HEK293T (cell line): ENCODE measurements at regions not wholly inside any gene's neighbourhood (a gene's known extent, or its start where the extent isn't known, plus 50 kb on each side); places are given as distances from the start of the nearest gene placed in this dataset.

Experiments
- ARNT ChIP-seq: fragments of 450-650 bp; IDR thresholded peaks from 2 replicates; pipeline ENCODE4 v1.6.1; 2017; ENCODE audit warnings: mild to moderate bottlenecking
- CTBP1 ChIP-seq: fragments of 450-650 bp; IDR thresholded peaks from 2 replicates; pipeline ENCODE4 v1.6.1; 2016; ENCODE audit warnings: borderline replicate concordance
- ELF4 ChIP-seq: fragments of 450-650 bp; IDR thresholded peaks from 2 replicates; pipeline ENCODE4 v1.6.1; 2017; ENCODE audit warnings: antibody characterized with exemption
- FOXA1 ChIP-seq: fragments of 450-650 bp; IDR thresholded peaks from 2 replicates; pipeline ENCODE4 v1.6.1; 2016; ENCODE audit warnings: mild to moderate bottlenecking
- FOXK2 ChIP-seq: fragments of 450-650 bp; IDR thresholded peaks from 2 replicates; pipeline ENCODE4 v1.6.1; 2016; ENCODE audit warnings: mild to moderate bottlenecking
- HDGF ChIP-seq: fragments of 450-650 bp; IDR thresholded peaks from 2 replicates; pipeline ENCODE4 v1.6.1; 2017; ENCODE audit warnings: antibody characterized with exemption, borderline replicate concordance
- L3MBTL2 ChIP-seq: fragments of 450-650 bp; conservative IDR thresholded peaks from 2 replicates; pipeline ENCODE4 v1.6.1; 2016; ENCODE audit warnings: mild to moderate bottlenecking
- LEF1 ChIP-seq: fragments of 450-650 bp; IDR thresholded peaks from 2 replicates; pipeline ENCODE4 v1.6.1; 2017; ENCODE audit warnings: mild to moderate bottlenecking, borderline replicate concordance
- NFRKB ChIP-seq: fragments of 450-650 bp; IDR thresholded peaks from 2 replicates; pipeline ENCODE4 v1.6.1; 2016; ENCODE audit warnings: mild to moderate bottlenecking, moderate library complexity
- PKNOX1 ChIP-seq: fragments of 450-650 bp; IDR thresholded peaks from 2 replicates; pipeline ENCODE4 v1.6.1; 2016
- TARDBP ChIP-seq: fragments of 450-650 bp; IDR thresholded peaks from 2 replicates; pipeline ENCODE4 v1.6.1; 2016

DNA sequence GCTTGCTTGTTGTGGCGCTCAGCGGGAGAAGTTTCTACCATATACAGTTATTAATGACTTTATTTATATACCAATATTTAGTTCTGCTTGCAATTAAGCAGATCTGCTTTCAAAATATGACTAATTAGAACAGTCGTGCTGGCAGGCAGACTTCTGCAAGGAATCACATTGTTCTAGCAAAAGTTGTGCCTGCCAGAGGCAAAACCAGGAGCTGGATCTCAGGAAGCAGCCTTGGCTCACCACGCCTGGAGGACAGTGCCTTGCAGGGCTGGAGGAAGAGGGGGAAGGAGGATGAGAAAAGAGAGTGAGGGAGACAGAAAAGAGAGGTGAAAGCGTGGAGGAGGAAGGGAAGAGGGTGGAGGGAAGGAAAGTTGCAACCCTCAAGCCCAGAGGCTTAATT, 160.3 kb downstream of the NUP210 start:
- TF ChIP-seq FOXK2 (no peak), PKNOX1 (no peak), ARNT (no peak), HDGF (no peak), FOXA1 (no peak), TARDBP (no peak), ELF4 (no peak), NFRKB (no peak), CTBP1 (no peak), LEF1 (no peak), L3MBTL2 (no peak)
